Hematopoietic multipotent progenitor cell treated with erythropoietin and hydrocortisone succinate and interleukin-3 and kit ligand, for 17 days (in vitro differentiated cells): ENCODE measurements at regions not wholly inside any gene's neighbourhood (a gene's known extent, or its start where the extent isn't known, plus 50 kb on each side); places are given as distances from the start of the nearest gene placed in this dataset.
"Not testable (repeated sequence)": the region's sequence is repeated elsewhere in the genome, so short reads cannot be mapped to it uniquely, and the experiment has no call there.

ENCODE experiments used
- DNase-seq: peaks from one replicate; pipeline ENCODE4 v3.0.0-alpha.2; 2015; ENCODE audit warnings: low spot score

DNA sequence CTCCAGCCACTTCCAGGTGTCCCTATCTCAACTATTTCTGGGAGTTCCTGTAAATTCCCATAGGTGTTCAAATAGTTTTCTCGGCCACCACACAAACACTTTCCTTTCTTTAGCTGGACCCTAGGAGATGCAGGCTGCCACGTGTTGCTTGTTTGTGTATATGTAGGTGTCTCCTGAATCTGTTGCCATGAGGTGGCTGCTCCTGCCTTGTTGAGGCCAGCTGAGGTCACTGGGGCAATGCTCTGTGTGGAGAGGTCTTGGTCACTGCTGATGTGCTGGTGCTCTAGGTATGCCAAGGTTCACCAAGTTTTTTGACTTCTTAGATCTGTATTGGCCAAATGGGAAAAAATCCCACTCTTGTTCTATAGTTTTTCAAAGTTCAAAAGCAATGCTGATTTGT, 132.5 kb upstream of the CHD1 start:
- DNase-seq, result no peak

DNA sequence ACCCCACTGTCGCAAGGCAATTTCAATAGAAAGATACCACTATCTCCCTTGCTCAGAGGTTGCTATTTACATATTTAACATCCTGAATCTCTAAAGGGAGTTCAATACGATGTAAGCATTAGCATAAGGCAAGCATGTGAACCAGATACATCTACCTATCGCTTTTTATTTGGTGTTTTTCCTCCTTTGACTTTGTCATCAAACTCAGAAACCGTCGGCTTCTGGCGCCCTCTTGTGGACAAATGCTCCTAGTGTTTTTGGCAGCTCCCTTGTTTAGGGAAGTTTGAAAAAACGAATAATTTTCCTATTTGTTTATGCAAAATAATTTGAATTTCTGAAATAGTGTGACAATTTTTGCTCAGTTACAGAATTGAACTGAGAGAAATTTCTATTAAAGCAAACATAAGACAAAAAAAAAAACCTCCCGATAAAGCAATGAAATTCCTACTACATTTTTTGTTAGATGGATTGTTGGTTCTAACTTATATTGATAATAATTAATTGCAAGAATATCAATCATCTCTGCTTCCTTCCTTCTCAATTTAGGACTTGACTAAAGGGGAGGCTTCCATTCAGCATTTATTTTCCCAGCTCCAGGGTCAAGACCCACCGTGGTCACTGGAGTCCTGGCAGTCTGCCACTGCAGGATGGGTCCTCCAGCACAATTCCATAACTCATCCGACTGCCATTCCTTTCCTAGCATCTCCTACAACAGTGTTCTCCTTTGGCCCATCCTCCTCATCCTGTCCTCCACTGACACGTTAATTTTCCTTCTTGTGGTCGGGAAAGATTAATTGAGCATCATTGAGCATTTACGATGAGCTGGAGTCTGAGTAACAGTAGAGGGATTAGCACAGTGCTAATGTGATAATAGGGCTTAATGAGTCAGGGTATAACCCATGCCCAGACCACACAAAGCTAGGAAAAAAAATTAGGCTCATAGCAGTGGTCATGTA, 131.8 kb upstream of the CHD1 start:
- peak; percentile 80 for DNase-seq

DNA sequence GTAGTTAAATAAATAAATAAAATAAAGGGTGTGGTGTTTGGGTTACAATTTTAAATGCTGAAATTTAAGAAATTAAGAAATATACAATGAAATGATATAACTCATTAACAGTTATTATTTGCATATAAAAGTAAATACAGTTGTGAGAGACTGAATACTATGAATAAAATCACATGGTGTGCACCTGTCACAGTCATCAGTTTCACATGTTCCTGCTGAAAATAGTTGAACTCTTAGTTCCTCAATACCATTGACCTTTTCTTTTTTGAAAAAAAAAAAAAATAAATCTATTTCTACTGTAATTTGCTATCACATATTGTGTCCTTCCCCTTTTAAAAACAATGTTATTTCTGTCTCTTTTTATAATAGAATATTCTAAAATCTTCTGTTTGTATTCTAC, 130.9 kb upstream of the CHD1 start:
- DNase-seq, result no peak

DNA sequence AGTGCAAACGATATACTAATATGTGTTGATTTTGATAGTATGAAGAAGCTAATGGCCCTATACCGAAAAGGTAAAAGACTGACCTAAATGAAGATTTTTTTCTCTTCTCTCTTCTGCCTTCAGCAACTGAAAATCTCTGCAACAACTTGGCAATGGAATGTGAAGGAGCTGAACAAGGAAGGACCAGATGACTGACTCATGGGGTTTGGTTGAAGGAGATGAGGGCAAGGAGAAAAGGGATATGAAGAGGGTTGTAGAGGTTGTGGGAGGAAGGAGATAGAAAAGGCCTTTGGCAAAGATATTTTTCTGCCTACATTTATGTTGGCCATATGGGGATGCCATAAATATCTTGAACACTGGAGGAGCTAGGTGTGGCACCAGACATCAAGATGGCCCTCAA, 129.7 kb upstream of the CHD1 start:
- DNase-seq, result no peak

DNA sequence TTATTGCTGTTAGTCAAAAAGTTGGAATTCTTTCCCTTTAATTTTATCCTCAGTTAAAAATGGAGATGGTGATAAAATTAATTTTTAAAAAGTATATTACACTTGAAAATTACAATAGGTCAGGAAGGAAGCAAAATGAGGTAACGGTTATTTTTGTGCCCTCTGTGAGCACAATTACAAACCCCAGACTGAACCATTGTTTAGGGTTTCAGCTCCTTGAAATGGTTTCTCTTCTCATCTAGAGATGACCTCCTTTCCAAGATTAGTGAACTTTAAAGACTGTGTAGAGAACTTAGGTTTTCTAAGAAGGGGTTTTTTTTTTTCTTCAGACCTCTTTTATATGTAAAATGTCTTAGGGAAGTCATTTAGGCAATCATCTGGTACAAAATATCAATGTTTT, 126.2 kb upstream of the CHD1 start:
- DNase-seq, result no peak

DNA sequence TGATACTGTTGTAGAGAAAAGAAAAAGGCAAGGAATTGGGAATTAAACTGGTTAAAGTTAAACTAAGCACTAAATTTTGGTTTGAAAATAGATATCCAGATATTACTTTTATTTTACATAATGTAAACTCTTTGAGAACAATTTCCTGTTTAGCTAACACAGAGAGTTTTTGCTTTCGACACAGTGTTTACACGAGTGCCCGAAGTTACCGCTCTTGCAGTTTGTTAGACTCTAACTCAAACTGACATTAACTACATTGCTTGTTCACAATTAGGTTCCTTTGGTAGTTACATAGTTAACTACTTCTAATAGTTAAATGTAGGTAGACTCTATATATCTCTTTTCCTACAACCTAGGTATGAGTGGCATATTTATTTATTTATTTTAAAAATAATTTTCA, 117.1 kb upstream of the CHD1 start:
- DNase-seq, result no peak

DNA sequence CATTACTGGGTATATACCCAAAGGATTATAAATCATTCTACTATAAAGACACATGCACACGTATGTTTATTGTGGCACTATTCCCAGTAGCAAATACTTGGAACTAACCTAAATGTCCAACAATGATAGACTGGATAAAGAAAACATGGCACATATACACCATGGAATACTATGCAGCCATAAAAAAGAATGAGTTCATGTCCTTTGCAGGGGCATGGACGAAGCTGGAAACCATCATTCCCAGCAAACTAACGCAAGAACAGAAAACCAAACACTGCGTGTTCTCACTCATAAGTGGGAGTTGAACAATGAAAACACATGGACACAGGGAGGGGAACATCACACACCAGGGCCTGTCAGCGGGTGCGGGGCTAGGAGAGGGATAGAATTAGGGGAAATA, 114.5 kb upstream of the CHD1 start:
- not testable (repeated sequence) for DNase-seq

DNA sequence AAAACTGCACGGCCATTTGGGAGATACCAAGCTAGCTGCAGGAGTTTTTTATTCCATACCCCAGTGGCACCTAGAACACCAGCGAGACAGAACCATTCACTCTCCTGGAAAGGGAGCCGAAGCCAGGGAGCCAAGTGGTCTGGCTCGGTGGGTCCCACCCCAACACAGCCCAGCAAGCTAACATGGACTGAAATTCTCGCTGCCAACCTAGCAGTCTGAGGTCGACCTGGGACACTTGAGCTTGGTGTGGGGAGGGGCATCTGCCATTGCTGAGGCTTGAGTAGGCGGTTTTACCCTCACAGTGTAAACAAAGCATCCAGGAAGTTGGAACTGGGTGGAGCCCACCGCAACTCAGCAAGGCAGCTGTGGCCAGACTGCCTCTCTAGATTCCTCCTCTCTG, 108.9 kb upstream of the CHD1 start:
- no peak for DNase-seq

DNA sequence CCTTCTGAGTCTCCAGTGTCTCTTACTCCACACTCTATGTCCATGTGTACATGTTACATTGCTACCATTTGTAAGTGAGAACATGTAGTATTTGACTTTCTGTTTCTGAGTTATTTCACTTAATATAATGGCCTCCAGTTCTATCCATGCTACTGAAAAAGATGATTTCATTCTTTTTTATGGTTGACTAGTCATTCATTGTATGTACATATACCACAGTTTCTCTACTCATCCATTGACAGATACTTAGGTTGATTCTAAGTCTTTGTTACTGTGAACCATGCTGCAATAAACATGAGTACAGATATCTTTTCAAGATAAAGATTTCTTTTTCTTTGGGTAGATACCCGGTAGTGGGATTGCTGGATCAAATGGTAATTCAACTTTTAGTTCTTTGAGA, 107.1 kb upstream of the CHD1 start:
- DNase-seq, result no peak

DNA sequence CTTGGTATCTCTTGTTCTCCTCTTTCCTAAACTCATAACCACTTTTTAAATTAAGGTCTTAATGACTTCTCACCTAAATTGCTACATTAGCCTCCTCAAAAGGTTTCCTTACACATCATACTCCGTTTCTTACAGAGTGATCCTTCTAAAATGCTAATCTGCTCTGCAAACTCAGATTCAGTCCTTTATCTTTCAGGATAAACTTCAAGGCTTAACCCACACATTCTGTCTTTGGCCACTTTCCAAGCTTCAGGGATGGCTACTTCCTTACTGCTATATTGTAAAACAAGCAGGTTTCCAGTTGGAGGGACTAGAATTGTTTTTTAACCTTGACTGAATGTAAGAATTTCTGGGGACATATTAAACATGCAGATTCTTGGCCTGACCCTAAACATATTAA, 105.5 kb upstream of the CHD1 start:
- peak; percentile 51 for DNase-seq

DNA sequence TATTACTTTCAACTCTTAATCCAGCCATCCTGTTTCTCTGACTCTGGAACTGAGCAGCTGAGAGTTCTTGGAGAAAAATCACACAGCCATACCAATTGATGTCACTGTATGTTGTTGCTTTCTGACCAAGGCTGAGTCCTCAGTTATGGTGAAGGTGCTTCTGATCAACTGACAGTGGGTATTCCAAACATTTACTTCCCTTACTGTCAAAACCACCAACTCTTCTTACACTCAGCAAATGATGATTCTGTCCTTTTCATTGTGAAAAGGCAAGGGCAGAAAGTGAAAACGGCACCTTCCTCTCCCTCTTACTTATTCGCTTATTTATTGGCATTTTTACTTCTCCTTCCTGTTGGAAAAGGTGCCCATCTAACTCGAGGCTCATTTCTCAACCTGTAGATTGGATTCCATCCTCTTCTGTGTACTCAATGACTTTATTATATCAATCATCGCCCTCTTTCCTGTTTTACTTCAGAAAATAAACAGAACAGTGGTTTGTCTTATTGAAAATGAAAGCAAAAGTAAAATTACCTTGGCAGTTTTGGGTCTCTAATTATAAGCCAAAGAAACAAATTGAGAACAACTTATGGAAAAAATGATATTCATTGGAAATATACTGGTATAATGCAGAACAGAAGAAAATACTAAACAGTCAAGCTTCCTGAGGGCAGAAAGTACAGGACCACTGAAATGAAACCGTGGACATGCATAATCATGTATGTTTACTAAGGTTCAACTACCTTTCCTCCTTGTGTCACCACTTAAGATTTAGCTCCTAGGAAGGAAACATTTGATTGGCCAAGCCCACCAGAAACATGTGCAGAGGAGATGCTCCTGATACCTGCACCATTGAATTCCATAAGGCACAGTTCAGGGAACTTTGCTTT, 104.5 kb upstream of the CHD1 start:
- DNase-seq, result peak; percentile 70

DNA sequence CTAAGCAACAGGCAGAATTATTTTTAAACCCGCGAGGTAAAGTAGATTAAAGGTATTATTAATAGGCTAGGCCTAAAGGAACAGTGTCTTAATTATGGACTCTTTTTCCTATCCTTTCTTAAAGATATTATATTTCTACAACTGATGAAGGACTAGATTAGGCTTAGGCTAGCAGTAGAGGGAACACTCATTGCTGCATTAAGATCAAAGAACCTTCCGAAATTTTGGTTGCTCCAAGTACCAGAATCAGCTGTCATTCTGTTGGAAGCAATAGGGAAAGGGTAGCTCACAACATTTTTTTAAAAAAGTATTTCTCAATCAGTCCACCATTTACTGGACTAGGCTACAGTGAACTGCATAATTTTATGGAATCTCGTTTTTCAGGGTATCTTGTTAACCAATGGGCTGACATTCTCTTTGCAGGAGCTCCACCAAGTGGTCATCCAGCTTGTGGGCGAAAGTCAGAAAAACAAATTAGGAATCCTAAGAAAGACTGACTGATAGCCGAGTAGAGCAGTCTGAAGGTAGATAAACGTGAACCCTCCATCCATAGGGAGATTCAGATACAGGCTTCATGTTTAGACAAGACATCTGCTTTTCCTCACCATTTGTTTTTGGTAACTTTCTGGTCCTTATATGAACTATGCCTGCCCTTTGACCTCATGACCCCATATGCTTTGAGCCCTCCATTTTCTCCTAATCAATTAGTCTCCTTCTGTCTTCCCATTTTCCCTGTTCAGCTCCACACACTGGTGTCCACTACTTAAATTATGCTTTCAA, 103.6 kb upstream of the CHD1 start:
- peak; percentile 89 for DNase-seq

DNA sequence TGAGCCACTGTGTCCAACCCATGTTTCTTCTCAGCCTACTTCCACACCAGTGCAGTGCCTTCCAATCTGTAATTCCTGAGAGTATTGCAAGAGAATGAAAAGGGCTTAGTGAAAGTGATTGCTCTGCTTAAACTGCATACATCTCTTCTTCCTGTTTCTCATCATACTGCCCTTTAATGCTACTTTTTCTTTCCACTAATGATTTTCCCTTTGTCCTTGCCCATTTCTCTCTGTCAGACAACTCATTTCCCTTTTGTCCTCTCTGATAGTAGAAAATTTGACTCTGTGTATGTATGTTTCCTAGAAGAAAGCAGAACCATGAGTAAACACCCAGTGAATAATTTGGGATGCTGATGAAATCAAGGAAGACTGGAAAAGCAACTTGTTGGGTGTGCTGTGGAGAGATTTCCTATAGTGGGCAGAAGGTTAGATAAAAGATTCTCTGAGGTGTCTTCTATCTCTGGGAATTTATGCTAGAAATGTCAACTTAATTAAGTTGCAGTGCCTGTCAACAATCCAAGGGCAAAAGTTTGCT, 102.2 kb upstream of the CHD1 start:
- DNase-seq, result no peak

DNA sequence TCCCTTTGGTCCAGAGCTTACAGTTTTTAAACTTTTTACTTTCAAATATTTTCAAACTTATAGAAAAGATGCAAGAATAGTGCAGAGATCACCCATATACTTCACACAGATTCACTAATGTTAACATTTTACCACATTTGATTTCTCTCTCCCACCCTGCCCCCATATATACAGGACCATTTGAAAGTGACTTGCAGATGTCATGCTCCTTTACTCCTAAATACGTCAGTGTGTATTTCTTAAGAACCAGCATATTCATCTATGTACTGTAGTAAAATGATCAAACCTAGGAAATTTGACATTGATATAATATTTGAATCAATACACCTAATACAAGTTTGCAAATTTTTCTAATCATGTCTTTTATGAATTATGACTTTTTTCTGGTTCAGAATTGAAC, 100.4 kb upstream of the CHD1 start:
- DNase-seq, result no peak

DNA sequence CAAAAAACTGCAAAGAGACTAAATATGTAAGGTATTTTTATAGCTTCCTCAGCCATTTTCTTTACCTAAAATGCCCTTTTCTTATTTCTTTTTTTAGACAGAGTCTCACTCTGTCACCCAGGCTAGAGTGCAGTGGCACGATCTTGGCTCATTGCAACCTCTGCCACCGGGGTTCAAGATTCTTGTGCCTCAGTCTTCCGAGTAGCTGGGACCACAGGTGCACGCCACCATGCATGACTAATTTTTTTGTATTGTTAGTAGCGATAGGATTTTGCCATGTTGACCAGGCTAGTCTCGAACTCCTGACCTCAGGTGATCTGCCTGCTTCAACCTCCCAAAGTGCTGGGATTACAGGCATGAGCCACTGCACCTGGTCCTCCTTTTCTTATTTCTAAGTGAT, 99.4 kb upstream of the CHD1 start:
- DNase-seq, result not testable (repeated sequence)

DNA sequence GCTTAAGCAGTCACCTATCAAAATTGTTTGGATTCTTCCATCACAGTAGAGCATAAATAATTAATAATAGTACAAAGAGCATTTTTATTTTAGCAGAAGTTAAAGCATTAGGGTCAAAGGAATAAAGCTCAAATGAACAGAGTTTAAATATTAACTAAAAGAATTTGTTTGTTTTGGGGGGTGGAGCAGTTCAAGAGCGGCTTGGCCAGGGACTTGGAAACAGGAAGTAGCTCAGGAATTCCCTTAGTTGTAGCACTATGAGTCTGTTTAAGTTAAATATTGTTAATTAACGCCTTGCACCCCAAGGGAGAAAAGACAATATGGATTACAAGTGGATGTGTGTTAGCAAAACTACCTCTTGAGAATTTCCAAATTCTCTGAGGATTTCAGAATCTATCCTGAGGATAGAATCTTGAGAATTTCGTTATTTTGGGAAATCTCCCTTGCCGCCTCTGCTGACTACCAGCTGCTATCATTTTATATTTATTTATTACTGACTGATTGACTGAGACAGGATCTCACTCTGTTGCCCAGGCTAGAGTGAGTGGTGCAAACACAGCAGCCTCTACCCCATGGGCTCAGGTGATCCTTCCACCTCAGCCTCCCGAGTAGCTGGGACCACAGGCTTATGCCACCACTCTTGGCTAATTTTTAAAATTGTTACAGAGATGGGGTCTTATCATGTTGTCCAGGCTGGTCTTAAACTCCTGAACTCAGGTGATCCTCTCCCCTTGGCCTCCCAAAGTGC, 96.7 kb upstream of the CHD1 start:
- DNase-seq, result no peak

DNA sequence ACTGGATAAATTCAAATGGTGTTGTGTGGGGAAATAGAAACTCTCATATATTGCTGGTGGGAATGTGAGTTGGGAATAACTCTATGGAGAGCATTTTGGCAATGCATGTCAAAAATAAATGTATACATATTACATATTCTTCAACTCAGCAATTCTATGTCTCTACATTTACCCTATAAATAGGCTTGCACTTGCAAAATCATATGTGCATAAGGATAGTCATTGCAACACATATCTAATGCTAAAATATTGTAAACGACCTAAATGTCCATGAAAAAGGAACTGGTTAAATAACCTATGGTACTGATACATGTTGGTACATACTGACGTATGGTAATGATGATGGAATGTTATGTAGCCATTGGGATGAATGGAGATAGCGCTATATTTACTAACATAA, 94.5 kb upstream of the CHD1 start:
- no peak for DNase-seq

DNA sequence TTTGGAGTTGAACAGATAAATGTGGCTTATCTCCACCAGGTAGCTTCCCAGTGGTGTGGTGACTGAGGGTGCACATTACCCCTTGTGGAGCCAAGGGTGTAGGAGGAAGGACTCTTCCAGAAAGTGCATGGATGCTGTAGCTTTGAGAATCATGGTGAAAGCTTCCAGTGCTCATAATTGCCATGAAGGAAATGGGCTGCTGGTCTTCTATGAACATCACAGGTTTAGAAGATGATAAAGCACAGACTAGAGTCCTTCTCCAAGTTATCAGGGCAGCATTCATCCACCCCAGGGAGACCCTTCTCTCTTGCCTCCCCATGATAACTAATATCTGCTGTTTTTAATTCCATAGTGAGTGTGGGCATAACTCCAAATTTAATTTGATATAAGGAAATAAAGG, 93.4 kb upstream of the CHD1 start:
- no peak for DNase-seq

DNA sequence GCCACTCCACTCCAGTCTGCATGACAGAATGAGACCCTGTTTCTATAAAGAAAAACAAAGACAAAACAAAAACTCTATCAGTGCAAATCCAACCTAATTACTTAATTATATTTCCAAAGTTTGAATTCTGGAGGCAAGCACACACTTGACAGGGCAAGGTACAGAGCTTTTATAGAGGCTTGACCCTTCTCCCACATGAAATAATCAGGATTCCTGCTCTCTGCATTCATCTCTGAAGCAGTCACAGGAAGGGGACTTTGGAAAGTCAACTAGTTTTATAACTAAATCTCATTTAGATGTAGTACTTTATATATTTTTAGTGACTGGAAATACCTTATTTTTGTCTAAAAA, 91.9 kb upstream of the CHD1 start:
- no peak for DNase-seq

DNA sequence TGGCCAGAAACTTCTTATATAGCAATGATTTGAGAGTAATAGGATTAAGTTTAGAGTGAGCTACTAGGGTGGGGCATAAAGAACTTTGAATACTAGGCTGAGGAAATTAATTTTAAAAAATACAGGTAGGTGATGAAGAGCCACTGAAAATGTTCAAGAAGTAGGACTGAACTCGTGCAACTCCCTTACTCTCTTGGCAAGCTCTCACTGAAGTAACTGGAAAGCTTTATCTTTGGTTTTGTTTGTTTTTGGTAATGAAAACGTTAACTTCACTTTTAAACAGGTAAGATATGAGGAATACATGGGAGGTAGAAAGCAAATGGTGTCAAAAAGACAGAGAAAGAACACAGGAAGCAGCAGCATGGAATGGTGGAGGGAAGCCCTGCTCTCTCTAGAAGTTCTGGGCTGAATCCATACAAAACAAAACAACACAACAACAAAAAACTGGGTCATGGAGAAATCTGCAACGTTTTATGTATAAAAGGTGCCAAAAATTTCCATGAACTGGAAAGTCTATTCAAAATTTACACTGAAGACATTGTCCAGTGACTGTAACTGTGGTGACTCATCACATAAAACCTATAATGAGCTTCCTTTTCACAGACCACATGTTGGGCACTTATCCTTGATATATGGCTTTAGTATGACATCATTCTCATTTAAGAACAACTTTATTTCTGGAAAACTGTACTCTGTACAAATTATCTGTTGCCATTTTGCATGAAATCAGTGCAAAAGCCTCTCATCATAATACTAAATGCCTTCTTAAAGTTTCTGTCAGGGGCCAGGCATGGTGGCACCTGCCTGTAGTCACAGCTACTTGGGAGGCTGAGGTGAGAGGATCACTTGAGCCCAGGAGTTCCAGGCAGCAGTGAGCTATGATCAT, 91.2 kb upstream of the CHD1 start:
- no peak for DNase-seq
